ENCODE measurements at regions not wholly inside any gene's neighbourhood (a gene's known extent, or its start where the extent isn't known, plus 50 kb on each side); places are given as distances from the start of the nearest gene placed in this dataset.

GRCh38 chr4:187770345-187770744, 225.2 kb upstream of the ZFP42 start:
- H3K14ac ChIP-seq (ENCODE audit: insufficient read depth, low read length), result no peak overlapping the region
- H2BK120ac ChIP-seq (ENCODE audit: low read depth, low read length, poor library complexity, severe bottlenecking), result no peak overlapping the region
- H3K36me3 Mint-ChIP-seq (ENCODE audit: insufficient read depth in 1 of 3, low read depth in 3 of 3), result no peaks in the 10 kb centered on the region; a peak in 2 of 7 replicates
- H2BK20ac ChIP-seq (ENCODE audit: low read depth, low read length, poor library complexity, severe bottlenecking), result no peak overlapping the region
- TF ChIP-seq CTCF (conservative IDR thresholded peaks at IDR 0.05), result no peak
- H3K4me3 Mint-ChIP-seq, result no peak overlapping the region; a peak in 1 of 5 replicates
- no peaks in the 10 kb centered on the region for H3K23me2 ChIP-seq (ENCODE audit: insufficient read length, low read depth, low read length, poor library complexity, severe bottlenecking)
- no peak overlapping the region for H4K91ac ChIP-seq (ENCODE audit: insufficient read length, low read depth, low read length)
- no peak overlapping the region for H3T11ph ChIP-seq (ENCODE audit: low read length)
- no peak overlapping the region for H2AFZ ChIP-seq (ENCODE audit: low read length)
- H3K4me2 ChIP-seq (ENCODE audit: insufficient read depth, insufficient read length, low read length), result no peak overlapping the region
- no peaks in the 10 kb centered on the region for H3K27me3 Mint-ChIP-seq (ENCODE audit: low read depth)
- no peak overlapping the region for H4K5ac ChIP-seq (ENCODE audit: insufficient read length, low read depth, low read length)
- H2BK15ac ChIP-seq (ENCODE audit: low read depth, low read length), result no peak overlapping the region
- H2AK5ac ChIP-seq (ENCODE audit: insufficient read length, low read length), result no peak overlapping the region
- H3K79me1 ChIP-seq (ENCODE audit: insufficient read depth, low read depth, low read length, poor library complexity, severe bottlenecking), result no peaks in the 10 kb centered on the region
- H3K79me2 ChIP-seq (ENCODE audit: insufficient read depth, low read length), result no peaks in the 10 kb centered on the region
- H3K23ac ChIP-seq (ENCODE audit: insufficient read length, low read depth, low read length), result no peak overlapping the region
- H4K8ac ChIP-seq (replicated peaks; ENCODE audit: insufficient read length, low read depth, low read length), result no peak overlapping the region
- peaks cover 7 to 11% of the 10 kb centered on the region in 2 experiments for H3K4me1 Mint-ChIP-seq
- H3K9ac ChIP-seq (ENCODE audit: extremely low read depth, insufficient read length, low read length), result no peak overlapping the region
- no peaks in the 10 kb centered on the region for H3K9me3 Mint-ChIP-seq
- H3K18ac ChIP-seq (ENCODE audit: insufficient read length, low read depth, low read length), result no peak overlapping the region
- no peak overlapping the region for H2BK5ac ChIP-seq (ENCODE audit: insufficient read length, low read length)
- peak; percentile 69 for DNase-seq
- no peak overlapping the region for H2BK12ac ChIP-seq (ENCODE audit: insufficient read length, low read depth, low read length)
- H3K56ac ChIP-seq (ENCODE audit: insufficient read length, low read depth, low read length), result no peak overlapping the region
- H3K27ac ChIP-seq (ENCODE audit: insufficient read length, low read depth, low read length), result no peak overlapping the region
- no peaks in the 10 kb centered on the region for H3K9me3 ChIP-seq (ENCODE audit: control insufficient read depth, low read depth, low read length)
- H3K27ac Mint-ChIP-seq, result peak overlapping the region in 2 of 3 experiments; percentile 53 to 64; a peak in 1 of 7 replicates
- WGBS (ENCODE audit: extremely low coverage, insufficient read length, low lambda C conversion rate), result no CpG with 5 or more reads among the region's 8 CpGs
- H4K20me1 ChIP-seq (ENCODE audit: control insufficient read depth, insufficient read depth, insufficient read length), result no peaks in the 10 kb centered on the region
- peaks cover 2% of the 10 kb centered on the region; the same call in 1 of the 2 replicates for H3K4me1 ChIP-seq (ENCODE audit: insufficient read depth, low read length)
- H3K4ac ChIP-seq (ENCODE audit: low read depth, low read length), result no peak overlapping the region
- H3K27me3 ChIP-seq (ENCODE audit: insufficient read depth, low read length), result no peaks in the 10 kb centered on the region
